ENCODE measurements at regions not wholly inside any gene's neighbourhood (a gene's known extent, or its start where the extent isn't known, plus 50 kb on each side); places are given as distances from the start of the nearest gene placed in this dataset.

DNA sequence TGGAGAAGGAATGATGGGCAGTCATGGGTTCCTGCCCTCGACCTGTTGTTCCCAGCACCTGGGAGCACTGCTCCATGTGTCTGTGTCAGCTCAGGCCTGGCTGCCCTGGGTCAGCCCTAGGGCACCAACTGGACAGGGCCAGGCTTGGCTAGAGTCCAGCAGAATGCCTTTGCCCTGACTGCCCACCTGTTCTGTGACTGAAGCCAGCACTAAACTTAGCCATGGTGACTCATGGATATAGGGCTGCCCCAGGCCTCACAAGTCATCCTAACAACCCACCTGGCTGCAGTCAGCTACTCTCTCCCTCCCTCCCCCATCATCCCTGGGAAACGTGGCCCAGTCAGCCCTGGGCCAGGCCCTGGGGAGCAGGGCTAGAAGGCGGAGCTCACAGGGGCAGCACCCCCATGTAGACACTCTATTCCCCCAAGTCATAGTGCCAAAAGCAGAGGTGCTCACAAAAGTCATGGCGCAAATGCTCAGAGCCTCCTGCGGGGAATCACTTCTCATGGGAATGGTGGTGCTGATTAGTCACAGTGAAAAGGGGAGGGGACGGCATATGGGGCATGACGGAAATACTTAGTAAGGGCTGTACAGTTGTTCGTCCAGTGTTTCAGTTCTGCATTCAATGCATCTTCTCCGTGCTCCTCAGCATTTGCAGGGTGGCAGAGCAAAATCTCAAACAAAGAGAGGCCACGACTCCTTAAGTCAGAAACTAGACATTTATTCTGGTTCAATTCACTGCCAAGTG is 52.0 kb upstream of the NTF3 start:
- no peak overlapping the region for H2AFZ ChIP-seq (ENCODE audit: control insufficient read depth, low read depth, low read length)
- ChIA-PET RAD21 (ENCODE audit: unreplicated experiment) (no interaction called here), SMC1A (ENCODE audit: uncharacterized antibody, unreplicated experiment) (no interaction called here), CTCF (no interaction called here), POLR2A (no interaction called here)
- in situ Hi-C loops (cut with MboI), result no loop called here
- H3K9ac ChIP-seq (ENCODE audit: control insufficient read depth, insufficient read depth, low read length), result no peak overlapping the region
- H3K9me3 ChIP-seq (replicated peaks; ENCODE audit: control insufficient read depth, insufficient read depth, low read length), result no peaks in the 10 kb centered on the region
- H3K36me3 ChIP-seq (ENCODE audit: control insufficient read depth in 2 of 2, insufficient read depth in 2 of 2, low read length in 1 of 2), result no peaks in the 10 kb centered on the region
- H3K4me2 ChIP-seq (ENCODE audit: control insufficient read depth, insufficient read depth), result no peak overlapping the region
- WGBS (ENCODE audit: insufficient coverage, insufficient replicate concordance, low lambda C conversion rate, missing lambda C conversion rate), result 0% methylated on average over 10 of the region's 10 CpGs
- ATAC-seq, result peak; percentile 24; the same call in 1 of the 3 replicates
- no peak overlapping the region for H3K4me3 ChIP-seq
- H3K27me3 ChIP-seq (replicated peaks in 1 of 2; ENCODE audit: control insufficient read depth in 2 of 2, insufficient read depth in 2 of 2, low read length in 1 of 2), result no peaks in the 10 kb centered on the region
- TF ChIP-seq ESRRA (IDR thresholded peaks at IDR 0.05; ENCODE audit: low read length), result no peak
- peak; percentile 49; the same call in 1 of the 2 replicates for TF ChIP-seq SPI1 (IDR thresholded peaks at IDR 0.05; ENCODE audit: borderline replicate concordance, insufficient read depth, low read depth, low read length)
- H3K4me1 ChIP-seq (ENCODE audit: control insufficient read depth, insufficient read depth, low read length), result no peaks in the 10 kb centered on the region
- peak; percentile 13 for DNase-seq (ENCODE audit: low read depth, low spot score)
- H3K27ac ChIP-seq (ENCODE audit: control insufficient read depth, insufficient read depth), result no peak overlapping the region
- FAIRE-seq, result no peak
- H3K79me2 ChIP-seq (ENCODE audit: control insufficient read depth, insufficient read depth, low read length), result no peaks in the 10 kb centered on the region
- no TSS peak for BruUV-seq (replicated peaks)
- intact Hi-C loops (cut with micrococcal nuclease; ENCODE audit: unreplicated experiment), result no loop called here
- H4K20me1 ChIP-seq (ENCODE audit: control insufficient read depth, insufficient read depth), result no peaks in the 10 kb centered on the region

Data from GM12878 (cell line).